ENCODE measurements at regions not wholly inside any gene's neighbourhood (a gene's known extent, or its start where the extent isn't known, plus 50 kb on each side); places are given as distances from the start of the nearest gene placed in this dataset.
"Not testable (repeated sequence)": the region's sequence is repeated elsewhere in the genome, so short reads cannot be mapped to it uniquely, and the experiment has no call there.

DNA sequence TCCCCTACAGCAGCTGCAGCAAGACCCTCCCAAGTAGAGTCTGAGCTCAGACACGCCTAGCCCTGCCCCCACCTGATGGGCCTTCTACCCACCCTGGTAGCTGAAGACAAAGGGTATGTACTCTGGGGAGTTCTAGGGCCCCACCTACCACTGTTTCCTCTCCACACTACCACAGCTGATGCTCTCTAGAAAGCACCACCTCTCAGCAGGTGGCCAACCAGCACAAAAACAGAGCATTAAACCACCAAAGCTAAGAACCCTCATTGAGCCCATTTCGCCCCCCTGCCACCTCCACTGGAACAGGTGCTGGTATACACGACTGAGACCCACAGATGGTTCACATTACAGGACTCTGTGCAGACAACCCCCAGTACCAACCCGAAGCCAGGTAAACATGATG lies 258.9 kb downstream of the SETD4 start:
- Histone ChIP-seq H3K9me3 (ENCODE audit: control insufficient read depth, insufficient read depth, low read depth, low read length) (no peaks in the 10 kb centered on the region), H3K4me1 (ENCODE audit: control insufficient read depth, insufficient read depth, low read length) (no peaks in the 10 kb centered on the region), H3K27me3 (ENCODE audit: control insufficient read depth, insufficient read depth, low read length) (no peaks in the 10 kb centered on the region; the same call in 1 of the 2 replicates), H3K27ac (ENCODE audit: low read length) (no peak overlapping the region), H3K36me3 (ENCODE audit: control insufficient read depth, insufficient read depth, low read length) (no peaks in the 10 kb centered on the region), H3K4me3 (ENCODE audit: low read depth in 2 of 2, low read length in 2 of 2) (no peak overlapping the region)
- in situ Hi-C loops (cut with HindIII; ENCODE audit: low pct_unique_long_range_greater_than_20kb, low sequenced_read_pairs): no loop called here
- ATAC-seq (no peak), DNase-seq (ENCODE audit: low read depth, low spot score) (no peak)
- ChIA-PET POLR2A (no interaction called here), CTCF (interaction anchor here (0.6 kb wide), 1 partner anchor 951 kb away, joined by 3 read pairs; no protein-coding TSS in a partner anchor)
- TF ChIP-seq POLR2AphosphoS5 (IDR thresholded peaks at IDR 0.05; ENCODE audit: low read depth, low read length) (no peak), SIN3A (IDR thresholded peaks at IDR 0.05; ENCODE audit: borderline replicate concordance, insufficient read depth, low read depth, low read length) (no peak), TCF7L2 (IDR thresholded peaks at IDR 0.05; ENCODE audit: low read depth, low read length) (no peak)
- TF ChIP-seq, protein P1, sequence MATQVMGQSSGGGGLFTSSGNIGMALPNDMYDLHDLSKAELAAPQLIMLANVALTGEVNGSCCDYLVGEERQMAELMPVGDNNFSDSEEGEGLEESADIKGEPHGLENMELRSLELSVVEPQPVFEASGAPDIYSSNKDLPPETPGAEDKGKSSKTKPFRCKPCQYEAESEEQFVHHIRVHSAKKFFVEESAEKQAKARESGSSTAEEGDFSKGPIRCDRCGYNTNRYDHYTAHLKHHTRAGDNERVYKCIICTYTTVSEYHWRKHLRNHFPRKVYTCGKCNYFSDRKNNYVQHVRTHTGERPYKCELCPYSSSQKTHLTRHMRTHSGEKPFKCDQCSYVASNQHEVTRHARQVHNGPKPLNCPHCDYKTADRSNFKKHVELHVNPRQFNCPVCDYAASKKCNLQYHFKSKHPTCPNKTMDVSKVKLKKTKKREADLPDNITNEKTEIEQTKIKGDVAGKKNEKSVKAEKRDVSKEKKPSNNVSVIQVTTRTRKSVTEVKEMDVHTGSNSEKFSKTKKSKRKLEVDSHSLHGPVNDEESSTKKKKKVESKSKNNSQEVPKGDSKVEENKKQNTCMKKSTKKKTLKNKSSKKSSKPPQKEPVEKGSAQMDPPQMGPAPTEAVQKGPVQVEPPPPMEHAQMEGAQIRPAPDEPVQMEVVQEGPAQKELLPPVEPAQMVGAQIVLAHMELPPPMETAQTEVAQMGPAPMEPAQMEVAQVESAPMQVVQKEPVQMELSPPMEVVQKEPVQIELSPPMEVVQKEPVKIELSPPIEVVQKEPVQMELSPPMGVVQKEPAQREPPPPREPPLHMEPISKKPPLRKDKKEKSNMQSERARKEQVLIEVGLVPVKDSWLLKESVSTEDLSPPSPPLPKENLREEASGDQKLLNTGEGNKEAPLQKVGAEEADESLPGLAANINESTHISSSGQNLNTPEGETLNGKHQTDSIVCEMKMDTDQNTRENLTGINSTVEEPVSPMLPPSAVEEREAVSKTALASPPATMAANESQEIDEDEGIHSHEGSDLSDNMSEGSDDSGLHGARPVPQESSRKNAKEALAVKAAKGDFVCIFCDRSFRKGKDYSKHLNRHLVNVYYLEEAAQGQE (IDR thresholded peaks at IDR 0.05; ENCODE audit: insufficient read depth in 1 of 2, low read depth in 2 of 2, low read length in 1 of 2): no peak
- TF ChIP-seq, protein P2, sequence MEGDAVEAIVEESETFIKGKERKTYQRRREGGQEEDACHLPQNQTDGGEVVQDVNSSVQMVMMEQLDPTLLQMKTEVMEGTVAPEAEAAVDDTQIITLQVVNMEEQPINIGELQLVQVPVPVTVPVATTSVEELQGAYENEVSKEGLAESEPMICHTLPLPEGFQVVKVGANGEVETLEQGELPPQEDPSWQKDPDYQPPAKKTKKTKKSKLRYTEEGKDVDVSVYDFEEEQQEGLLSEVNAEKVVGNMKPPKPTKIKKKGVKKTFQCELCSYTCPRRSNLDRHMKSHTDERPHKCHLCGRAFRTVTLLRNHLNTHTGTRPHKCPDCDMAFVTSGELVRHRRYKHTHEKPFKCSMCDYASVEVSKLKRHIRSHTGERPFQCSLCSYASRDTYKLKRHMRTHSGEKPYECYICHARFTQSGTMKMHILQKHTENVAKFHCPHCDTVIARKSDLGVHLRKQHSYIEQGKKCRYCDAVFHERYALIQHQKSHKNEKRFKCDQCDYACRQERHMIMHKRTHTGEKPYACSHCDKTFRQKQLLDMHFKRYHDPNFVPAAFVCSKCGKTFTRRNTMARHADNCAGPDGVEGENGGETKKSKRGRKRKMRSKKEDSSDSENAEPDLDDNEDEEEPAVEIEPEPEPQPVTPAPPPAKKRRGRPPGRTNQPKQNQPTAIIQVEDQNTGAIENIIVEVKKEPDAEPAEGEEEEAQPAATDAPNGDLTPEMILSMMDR (IDR thresholded peaks at IDR 0.05): no peak
- BruUV-seq (replicated peaks): no TSS peak
- intact Hi-C loops (cut with micrococcal nuclease; ENCODE audit: unreplicated experiment): no loop called here

DNA sequence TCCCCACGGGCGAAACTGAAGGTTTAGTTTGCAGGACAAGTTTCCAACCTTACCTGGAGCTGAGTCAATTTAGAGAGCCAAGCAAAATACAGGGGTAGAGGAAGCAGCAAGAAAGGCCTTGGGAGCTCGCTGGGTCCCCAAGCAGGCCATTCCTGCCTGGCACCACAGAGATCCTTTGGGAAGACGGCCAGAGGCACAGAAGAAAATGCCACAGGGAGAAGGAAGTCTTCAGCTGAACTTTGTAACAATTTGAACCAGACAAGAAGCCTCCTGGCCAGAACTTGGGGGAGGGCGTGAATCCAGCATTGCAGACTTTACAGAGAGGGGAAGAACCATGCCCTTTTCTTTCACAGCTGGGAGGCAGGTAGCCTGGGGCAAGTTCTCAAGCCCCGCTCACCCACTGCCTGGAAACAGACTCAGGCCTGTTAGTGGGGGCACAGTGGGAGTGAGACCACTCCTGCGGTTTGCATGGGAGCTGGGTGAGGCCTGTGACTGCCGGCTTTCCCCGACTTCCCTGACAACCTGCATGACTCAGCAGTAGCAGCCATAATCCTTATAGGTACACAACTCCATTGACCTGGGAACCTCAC lies 259.4 kb downstream of the SETD4 start:
- CTCF ChIA-PET: interaction anchor here (0.6 kb wide), 1 partner anchor 951 kb away, joined by 3 read pairs; no protein-coding TSS in a partner anchor

DNA sequence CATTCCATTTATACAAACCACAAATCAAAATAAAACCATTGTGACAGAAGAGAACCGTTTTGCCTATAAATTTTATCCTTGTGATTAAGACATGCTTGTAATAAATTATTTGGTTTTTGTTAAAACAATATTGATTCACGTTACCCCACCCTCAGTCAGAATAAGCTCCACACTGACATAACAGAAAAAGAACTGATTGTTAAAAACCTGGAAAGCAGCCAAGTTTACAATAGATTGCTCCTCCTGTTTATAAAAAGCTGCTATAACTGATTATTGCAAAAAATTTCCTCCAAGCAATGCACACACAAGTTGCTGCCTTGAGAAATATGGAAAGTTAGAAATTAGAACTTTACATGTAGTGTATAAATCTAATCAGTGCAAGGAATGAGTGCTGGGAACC lies 263.5 kb downstream of the SETD4 start:
- Histone ChIP-seq H3K4me1 (ENCODE audit: control insufficient read depth, insufficient read depth, low read length) (no peaks in the 10 kb centered on the region), H3K27ac (ENCODE audit: low read length) (no peak overlapping the region), H3K9me3 (ENCODE audit: control insufficient read depth, insufficient read depth, low read depth, low read length) (no peaks in the 10 kb centered on the region), H3K4me3 (ENCODE audit: low read depth in 2 of 2, low read length in 2 of 2) (no peak overlapping the region), H3K27me3 (ENCODE audit: control insufficient read depth, insufficient read depth, low read length) (no peaks in the 10 kb centered on the region; the same call in 1 of the 2 replicates), H3K36me3 (ENCODE audit: control insufficient read depth, insufficient read depth, low read length) (no peaks in the 10 kb centered on the region)
- in situ Hi-C loops (cut with HindIII; ENCODE audit: low pct_unique_long_range_greater_than_20kb, low sequenced_read_pairs): no loop called here
- TF ChIP-seq, protein P2 (IDR thresholded peaks at IDR 0.05): no peak
- TF ChIP-seq POLR2AphosphoS5 (IDR thresholded peaks at IDR 0.05; ENCODE audit: low read depth, low read length): no peak
- POLR2A ChIA-PET: no interaction called here
- DNase-seq (ENCODE audit: low read depth, low spot score) (no peak), ATAC-seq (no peak)
- CTCF ChIA-PET: interaction anchor here (0.6 kb wide), 1 partner anchor 43 kb away, joined by 8 read pairs; no protein-coding TSS in a partner anchor
- no TSS peak for BruUV-seq (replicated peaks)
- intact Hi-C loops (cut with micrococcal nuclease; ENCODE audit: unreplicated experiment): no loop called here

More for the DNA sequence above, 259.4 kb downstream of the SETD4 start:
- H3K36me3 ChIP-seq (ENCODE audit: control insufficient read depth, insufficient read depth, low read length); H3K4me1 ChIP-seq (ENCODE audit: control insufficient read depth, insufficient read depth, low read length); POLR2A ChIA-PET; ATAC-seq; in situ Hi-C loops (cut with HindIII; ENCODE audit: low pct_unique_long_range_greater_than_20kb, low sequenced_read_pairs); H3K4me3 ChIP-seq (ENCODE audit: low read depth in 2 of 2, low read length in 2 of 2); H3K27me3 ChIP-seq (ENCODE audit: control insufficient read depth, insufficient read depth, low read length); DNase-seq (ENCODE audit: low read depth, low spot score); intact Hi-C loops (cut with micrococcal nuclease; ENCODE audit: unreplicated experiment); H3K9me3 ChIP-seq (ENCODE audit: control insufficient read depth, insufficient read depth, low read depth, low read length); H3K27ac ChIP-seq (ENCODE audit: low read length); BruUV-seq (replicated peaks): not testable (repeated sequence)

DNA sequence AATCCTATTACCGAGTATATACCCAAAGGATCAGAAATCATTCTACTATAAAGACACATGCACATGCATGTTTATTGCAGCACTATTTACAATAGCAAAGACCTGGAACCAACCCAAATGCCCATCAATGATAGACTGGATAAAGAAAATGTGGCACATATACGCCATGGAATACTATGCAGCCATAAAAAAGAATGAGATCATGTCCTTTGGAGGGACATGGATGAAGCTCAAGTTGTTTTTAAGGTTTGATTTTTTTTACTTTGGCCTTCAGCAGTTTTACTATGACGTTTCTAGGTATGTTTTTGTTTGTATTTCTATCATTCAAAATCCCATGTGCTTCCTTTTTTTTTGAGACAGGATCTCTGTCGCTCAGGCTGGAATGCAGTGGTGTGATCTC lies 265.8 kb downstream of the SETD4 start:
- H3K9me3 ChIP-seq (ENCODE audit: control insufficient read depth, insufficient read depth, low read depth, low read length); in situ Hi-C loops (cut with HindIII; ENCODE audit: low pct_unique_long_range_greater_than_20kb, low sequenced_read_pairs); DNase-seq (ENCODE audit: low read depth, low spot score); ATAC-seq; BruUV-seq (replicated peaks); H3K27ac ChIP-seq (ENCODE audit: low read length); H3K27me3 ChIP-seq (ENCODE audit: control insufficient read depth, insufficient read depth, low read length); H3K4me3 ChIP-seq (ENCODE audit: low read depth in 2 of 2, low read length in 2 of 2); H3K4me1 ChIP-seq (ENCODE audit: control insufficient read depth, insufficient read depth, low read length); intact Hi-C loops (cut with micrococcal nuclease; ENCODE audit: unreplicated experiment); CTCF ChIA-PET; H3K36me3 ChIP-seq (ENCODE audit: control insufficient read depth, insufficient read depth, low read length): not testable (repeated sequence)
- POLR2A ChIA-PET: interaction anchor here (0.6 kb wide), 1 partner anchor 1984 kb away, joined by 3 read pairs; no protein-coding TSS in a partner anchor
